Ovary (tissue), 7 donors: ENCODE measurements at regions not wholly inside any gene's neighbourhood (a gene's known extent, or its start where the extent isn't known, plus 50 kb on each side); places are given as distances from the start of the nearest gene placed in this dataset.

Experiments
- DNase-seq, 5 donors: peaks; one replicate each; pipeline ENCODE4 v3.0.0-alpha.2; 2019 to 2020
- H3K27ac ChIP-seq, 2 donors: fragments of 200-600 bp; one replicate each; pipeline versions ENCODE4 v1.5.1 to v1.8.0; 2019 to 2022
- H3K27me3 ChIP-seq: fragments of 200-600 bp; one replicate; pipeline ENCODE4 v1.8.0; 2022
- H3K36me3 ChIP-seq: fragments of 200-600 bp; sonication (generic); one replicate; pipeline ENCODE4 v1.5.1; 2019
- H3K4me1 ChIP-seq: one replicate; pipeline ENCODE4 v1.8.1; 2013; ENCODE audit warnings: mild to moderate bottlenecking, moderate library complexity; ENCODE audit not compliant: insufficient read depth
- H3K4me3 ChIP-seq: fragments of 200-600 bp; sonication (generic); one replicate; pipeline ENCODE4 v1.5.1; 2017
- H3K9me3 ChIP-seq, 2 donors: fragments of 200-600 bp in 1 of 2; sonication (generic) in 1 of 2; one replicate each; pipeline versions ENCODE4 v1.5.1 to v1.8.1; 2013 to 2019; ENCODE audit warnings: mild to moderate bottlenecking in 1 of 2, moderate library complexity in 1 of 2
- CTCF ChIP-seq, 3 donors: fragments of 450-650 bp in 2 of 3; fragments of 200-600 bp in 1 of 3; IDR thresholded peaks; one replicate each; pipeline versions ENCODE4 v1.5.1 to v1.8.0; 2016 to 2022; ENCODE audit warnings: antibody characterized with exemption in 3 of 3, mild to moderate bottlenecking in 1 of 3
- EP300 ChIP-seq: sonication (generic); formaldehyde crosslinking; IDR thresholded peaks from one replicate; pipeline ENCODE4 v1.6.1; 2017; ENCODE audit warnings: antibody characterized with exemption
- POLR2A ChIP-seq: fragments of 450-650 bp; IDR thresholded peaks from one replicate; pipeline ENCODE4 v1.6.1; 2017; ENCODE audit warnings: antibody characterized with exemption, mild to moderate bottlenecking, moderate library complexity
- WGBS, 3 donors: extraction: QIAGEN DNeasy Blood & Tissue Kit in 1 of 3; methylation state at CpG; one replicate each; pipeline versions ENCODE4 v1.1.5 to v1.1.7; 2013 to 2017; 5-methylcytosine and 5-hydroxymethylcytosine counted together
- intact Hi-C, 4 donors: fragments of 100-400 bp; cut with DNase I; formaldehyde crosslinking; loops; one replicate each; pipeline versions ENCODE4 v1.11.0 to v1.15.1; 2022 to 2023
- donor health status: DM: no; HTN: no; CAD: no; lungs with moderate emphysema.
- donor health status: DM: no; HTN: no; CAD: no.
- donor health status: Bipolar disorder and iron deficiency.
- donor health status: DM: no; HTN: no; CAD: no.
- donor health status: DM: yes; HTN: yes; CAD: no.

- no peak for TF ChIP-seq POLR2A
- no peak for TF ChIP-seq CTCF (IDR thresholded peaks at IDR 0.05)
- no peak for TF ChIP-seq EP300
- Histone ChIP-seq H3K27ac (no peak overlapping the region), H3K4me3 (no peak overlapping the region), H3K9me3 (no peaks in the 10 kb centered on the region), H3K36me3 (no peaks in the 10 kb centered on the region), H3K27me3 (no peaks in the 10 kb centered on the region), H3K4me1 (peaks cover 3% of the 10 kb centered on the region)
- DNase-seq = no peak
- intact Hi-C loops = no loop called here
- 87 to 96% (median 94%) methylated on average over 2 of the region's 2 CpGs for WGBS, 3 donors
These were observed 50.3 kb upstream of the TCF12 start for GRCh38 chr15:56868170-56868569.

- H3K36me3 ChIP-seq = no peaks in the 10 kb centered on the region
- no peaks in the 10 kb centered on the region for H3K9me3 ChIP-seq
- DNase-seq = no peak
- TF ChIP-seq CTCF (IDR thresholded peaks at IDR 0.05) (no peak), POLR2A (no peak), EP300 (no peak)
- intact Hi-C loops = no loop called here
- peak overlapping the region in 1 of 2 donors; percentile 4 for H3K27ac ChIP-seq
- no peak overlapping the region for H3K4me3 ChIP-seq
- peaks cover 2% of the 10 kb centered on the region for H3K4me1 ChIP-seq
- H3K27me3 ChIP-seq = no peaks in the 10 kb centered on the region
- WGBS, 3 donors = 33 to 49% (median 35%) methylated on average over 4 of the region's 4 CpGs
These were observed 51.6 kb upstream of the TCF12 start for GRCh38 chr15:56866803-56867202.

- no peaks in the 10 kb centered on the region for H3K27me3 ChIP-seq
- intact Hi-C loops = no loop called here
- no peaks in the 10 kb centered on the region for H3K4me1 ChIP-seq
- TF ChIP-seq EP300 (no peak), POLR2A (no peak), CTCF (IDR thresholded peaks at IDR 0.05) (no peak)
- no peaks in the 10 kb centered on the region for H3K9me3 ChIP-seq
- DNase-seq = no peak
- H3K36me3 ChIP-seq = no peaks in the 10 kb centered on the region
- no peak overlapping the region for H3K27ac ChIP-seq
- WGBS, 3 donors = 5 to 15% (median 9%) methylated on average over 2 of the region's 2 CpGs
- no peak overlapping the region for H3K4me3 ChIP-seq
These were observed 60.6 kb upstream of the TCF12 start for GRCh38 chr15:56857828-56858227.

GRCh38 chr15:56856934-56857333 is 61.5 kb upstream of the TCF12 start:
- Histone ChIP-seq H3K27me3 (no peaks in the 10 kb centered on the region), H3K9me3 (no peaks in the 10 kb centered on the region), H3K27ac (no peak overlapping the region), H3K36me3 (no peaks in the 10 kb centered on the region), H3K4me1 (no peaks in the 10 kb centered on the region), H3K4me3 (no peak overlapping the region)
- WGBS, 3 donors = 92 to 98% (median 94%) methylated on average over 1 of the region's 1 CpG
- intact Hi-C loops = no loop called here
- TF ChIP-seq POLR2A = no peak
- TF ChIP-seq EP300 = no peak
- TF ChIP-seq CTCF (IDR thresholded peaks at IDR 0.05) = no peak
- DNase-seq = no peak

- H3K36me3 ChIP-seq = no peaks in the 10 kb centered on the region
- intact Hi-C loops = no loop called here
- no peaks in the 10 kb centered on the region for H3K27me3 ChIP-seq
- TF ChIP-seq EP300 (no peak), POLR2A (no peak), CTCF (IDR thresholded peaks at IDR 0.05) (no peak)
- no peak overlapping the region for H3K4me3 ChIP-seq
- no peak overlapping the region for H3K27ac ChIP-seq
- no peak for DNase-seq
- H3K4me1 ChIP-seq = no peaks in the 10 kb centered on the region
- no peaks in the 10 kb centered on the region for H3K9me3 ChIP-seq
These were observed 73.6 kb upstream of the TCF12 start for GRCh38 chr15:56844892-56845291.
